PC-3 (cell line): ENCODE measurements at regions not wholly inside any gene's neighbourhood (a gene's known extent, or its start where the extent isn't known, plus 50 kb on each side); places are given as distances from the start of the nearest gene placed in this dataset.
"Not testable (repeated sequence)": the region's sequence is repeated elsewhere in the genome, so short reads cannot be mapped to it uniquely, and the experiment has no call there.

Experiments used
- ATAC-seq: fragments of 200-7000 bp; cut with Tn5 transposase; 2 replicates; pipeline ENCODE4 v1.9.1; 2020; ENCODE audit warnings: mild to moderate bottlenecking, moderate library complexity
- BruUV-seq: library from RNA; stranded (reverse); fragments of 400-500 nt; replicated peaks from 2 replicates; lab custom pipeline; 2021; lab: Mats Ljungman, UMichigan
- CTCF ChIA-PET: fragments of 300-600 bp; sonication (Branson Sonifier 250); formaldehyde crosslinking; loops from one replicate; lab custom pipeline; 2022; ENCODE audit warnings: antibody characterized with exemption; lab: Charles Lee
- POLR2A ChIA-PET: fragments of 300-600 bp; sonication (Branson Sonifier 250); formaldehyde crosslinking; loops from one replicate; lab custom pipeline; 2022; ENCODE audit warnings: antibody characterized with exemption; ENCODE audit not compliant: unreplicated experiment; lab: Charles Lee
- DNase-seq: peaks from one replicate; pipeline ENCODE4 v3.0.0-alpha.2; 2015
- H2AFZ ChIP-seq: fragments of 300-600 bp; sonication (generic); 2 replicates; pipeline ENCODE4 v1.6.0; 2016; ENCODE audit warnings: antibody characterized with exemption, low read length
- H3F3A ChIP-seq: fragments of 300-600 bp; sonication (generic); one replicate; pipeline ENCODE4 v1.6.0; 2017; ENCODE audit warnings: antibody characterized with exemption, low read length, control low read depth, mild to moderate bottlenecking; ENCODE audit not compliant: unreplicated experiment
- H3K27ac ChIP-seq: fragments of 300-600 bp; sonication (generic); 2 replicates; pipeline ENCODE4 v1.5.1; 2016; ENCODE audit warnings: mild to moderate bottlenecking, low read length
- H3K27me3 ChIP-seq: fragments of 300-600 bp; sonication (generic); 2 replicates; pipeline ENCODE4 v1.6.1; 2016; ENCODE audit warnings: low read length, mixed read lengths
- H3K36me3 ChIP-seq: fragments of 300-600 bp; sonication (generic); 2 replicates; pipeline ENCODE4 v1.6.1; 2016; ENCODE audit warnings: low read depth, mixed run types, low read length, mixed read lengths
- H3K4me1 ChIP-seq: fragments of 300-600 bp; sonication (generic); 2 replicates; pipeline ENCODE4 v1.5.1; 2016; ENCODE audit warnings: low read length; ENCODE audit not compliant: insufficient read depth
- H3K4me2 ChIP-seq: fragments of 300-600 bp; sonication (generic); 2 replicates; pipeline ENCODE4 v1.6.0; 2016; ENCODE audit warnings: low read length
- H3K4me3 ChIP-seq: fragments of 300-600 bp; sonication (generic); 2 replicates; pipeline ENCODE4 v1.5.1; 2016; ENCODE audit warnings: mild to moderate bottlenecking, low read length, mixed read lengths
- H3K79me2 ChIP-seq: fragments of 300-600 bp; sonication (generic); 2 replicates; pipeline ENCODE4 v1.6.1; 2017; ENCODE audit warnings: low read length, mixed read lengths
- H3K9ac ChIP-seq: fragments of 300-600 bp; sonication (generic); 2 replicates; pipeline ENCODE4 v1.6.0; 2016; ENCODE audit warnings: mild to moderate bottlenecking, low read length
- H3K9me2 ChIP-seq: fragments of 300-600 bp; sonication (generic); replicated peaks from 2 replicates; pipeline ENCODE4 v1.6.1; 2016; ENCODE audit warnings: mixed run types, low read length, mixed read lengths
- H3K9me3 ChIP-seq: fragments of 300-600 bp; sonication (generic); 2 replicates; pipeline ENCODE4 v1.6.1; 2016; ENCODE audit warnings: low read length, mixed read lengths
- H4K20me1 ChIP-seq: fragments of 300-600 bp; sonication (generic); 2 replicates; pipeline ENCODE4 v1.6.1; 2016; ENCODE audit warnings: low read length, mixed read lengths
- CTCF ChIP-seq: fragments of 300-600 bp; sonication (generic); conservative IDR thresholded peaks from 2 replicates; pipeline ENCODE4 v1.5.1; 2017; ENCODE audit warnings: antibody characterized with exemption, low read depth, mild to moderate bottlenecking, low read length
- EZH2 ChIP-seq: fragments of 300-600 bp; sonication (generic); IDR thresholded peaks from one replicate; pipeline ENCODE4 v1.6.1; 2017; ENCODE audit warnings: antibody characterized with exemption, mild to moderate bottlenecking, low read length; ENCODE audit not compliant: unreplicated experiment
- EZH2phosphoT487 ChIP-seq: fragments of 300-600 bp; sonication (generic); IDR thresholded peaks from 2 replicates; pipeline ENCODE4 v1.6.1; 2018; ENCODE audit warnings: mild to moderate bottlenecking, antibody characterized with exemption, low read length, borderline replicate concordance
- intact Hi-C: fragments of 100-400 bp; cut with micrococcal nuclease; formaldehyde crosslinking; loops from 2 replicates; pipeline ENCODE4 v1.9.0; 2023

- no peak overlapping the region for H3K9ac ChIP-seq
- no peak for DNase-seq
- H3K36me3 ChIP-seq, result no peaks in the 10 kb centered on the region
- no peaks in the 10 kb centered on the region for H3F3A ChIP-seq
- ChIA-PET CTCF (no interaction called here), POLR2A (no interaction called here)
- no peaks in the 10 kb centered on the region for H3K9me2 ChIP-seq
- no peaks in the 10 kb centered on the region for H3K4me1 ChIP-seq
- H3K4me2 ChIP-seq, result no peak overlapping the region
- no peaks in the 10 kb centered on the region for H3K79me2 ChIP-seq
- no peaks in the 10 kb centered on the region for H3K9me3 ChIP-seq
- no peak for ATAC-seq
- TF ChIP-seq EZH2phosphoT487, result no peak
- no TSS peak for BruUV-seq
- intact Hi-C loops, result no loop called here
- peaks cover 50% of the 10 kb centered on the region for H3K27me3 ChIP-seq
- H2AFZ ChIP-seq, result no peak overlapping the region
- H3K4me3 ChIP-seq, result no peak overlapping the region
- H3K27ac ChIP-seq, result no peak overlapping the region
- H4K20me1 ChIP-seq, result no peaks in the 10 kb centered on the region
Observed at GRCh38 chr10:117830205-117830604, 216.5 kb downstream of the RAB11FIP2 start.

- no peak overlapping the region for H3K27ac ChIP-seq
- no TSS peak for BruUV-seq
- H3K4me3 ChIP-seq, result no peak overlapping the region
- H3K27me3 ChIP-seq, result peaks cover 44% of the 10 kb centered on the region
- ChIA-PET CTCF (no interaction called here), POLR2A (no interaction called here)
- no peak overlapping the region for H3K4me2 ChIP-seq
- no peak for DNase-seq
- H3K9me2 ChIP-seq, result no peaks in the 10 kb centered on the region
- no peak overlapping the region for H3K9ac ChIP-seq
- H3F3A ChIP-seq, result no peaks in the 10 kb centered on the region
- no peaks in the 10 kb centered on the region for H3K9me3 ChIP-seq
- H2AFZ ChIP-seq, result no peak overlapping the region
- TF ChIP-seq EZH2 (no peak), EZH2phosphoT487 (no peak), CTCF (no peak)
- intact Hi-C loops, result no loop called here
- H4K20me1 ChIP-seq, result no peaks in the 10 kb centered on the region
- H3K4me1 ChIP-seq, result no peaks in the 10 kb centered on the region
- ATAC-seq, result no peak
- no peaks in the 10 kb centered on the region for H3K36me3 ChIP-seq
- no peaks in the 10 kb centered on the region for H3K79me2 ChIP-seq
Observed at GRCh38 chr10:117830787-117831212, 215.9 kb downstream of the RAB11FIP2 start.

- intact Hi-C loops, H3K4me2 ChIP-seq, H3F3A ChIP-seq, H3K9me2 ChIP-seq, H3K4me1 ChIP-seq, H3K36me3 ChIP-seq, H3K9ac ChIP-seq, H2AFZ ChIP-seq, H4K20me1 ChIP-seq, H3K27ac ChIP-seq, H3K4me3 ChIP-seq, CTCF ChIA-PET, H3K9me3 ChIP-seq, H3K79me2 ChIP-seq, DNase-seq, BruUV-seq, POLR2A ChIA-PET, ATAC-seq: not testable (repeated sequence)
- 0 out of 2 replicates have a peak, but pooled peaks cover 18% of the 10 kb centered on the region for H3K27me3 ChIP-seq
Observed at GRCh38 chr10:117838500-117839498, 207.9 kb downstream of the RAB11FIP2 start.

GRCh38 chr10:117856426-117856825, 190.3 kb downstream of the RAB11FIP2 start:
- H3F3A ChIP-seq, CTCF ChIA-PET, H3K4me3 ChIP-seq, DNase-seq, H2AFZ ChIP-seq, BruUV-seq, POLR2A ChIA-PET, ATAC-seq, H3K27ac ChIP-seq, H3K9me2 ChIP-seq, intact Hi-C loops, H3K9ac ChIP-seq, H3K4me1 ChIP-seq, H4K20me1 ChIP-seq, H3K9me3 ChIP-seq, H3K79me2 ChIP-seq, H3K36me3 ChIP-seq, H3K4me2 ChIP-seq: not testable (repeated sequence)
- peaks cover 20% of the 10 kb centered on the region for H3K27me3 ChIP-seq
